Activated B cell treated with CpG ODN at 0.5 μM for 24 hours (primary cell): ENCODE measurements at regions not wholly inside any gene's neighbourhood (a gene's known extent, or its start where the extent isn't known, plus 50 kb on each side); places are given as distances from the start of the nearest gene placed in this dataset.

Experiments
- ATAC-seq: fragments of 200-7000 bp; cut with Tn5 transposase; one replicate; pipeline ENCODE4 v1.10.0; 2021; ENCODE audit warnings: low read depth, mild to moderate bottlenecking, moderate library complexity
- CTCF ChIA-PET: fragments of 350-600 bp; sonication (Branson Sonifier 250); formaldehyde crosslinking; loops from one replicate; lab custom pipeline; 2021; ENCODE audit warnings: antibody characterized with exemption; lab: Charles Lee
- POLR2A ChIA-PET: fragments of 350-600 bp; sonication (Branson Sonifier 250); formaldehyde crosslinking; loops from one replicate; lab custom pipeline; 2021; ENCODE audit warnings: antibody characterized with exemption; lab: Charles Lee
- DNase-seq: peaks from one replicate; pipeline ENCODE4 v3.0.0; 2022
- H3K27ac Mint-ChIP-seq: one replicate; pipeline ENCODE4 v1.8.0; 2020; ENCODE audit warnings: mixed read lengths
- H3K27me3 Mint-ChIP-seq: one replicate; pipeline ENCODE4 v1.8.0; 2021; ENCODE audit warnings: mixed read lengths
- H3K36me3 Mint-ChIP-seq: one replicate; pipeline ENCODE4 v1.8.0; 2021; ENCODE audit warnings: low read depth, mixed read lengths
- H3K4me1 Mint-ChIP-seq: one replicate; pipeline ENCODE4 v1.8.0; 2021; ENCODE audit warnings: mixed read lengths
- H3K4me3 Mint-ChIP-seq: one replicate; pipeline ENCODE4 v1.8.0; 2020; ENCODE audit warnings: mild to moderate bottlenecking, mixed read lengths
- H3K9me3 Mint-ChIP-seq: one replicate; pipeline ENCODE4 v1.8.0; 2020; ENCODE audit warnings: mixed read lengths
- CTCF ChIP-seq: fragments of 200-600 bp; IDR thresholded peaks from one replicate; pipeline ENCODE4 v1.8.0; 2022; ENCODE audit warnings: antibody characterized with exemption, mild to moderate bottlenecking
- intact Hi-C: fragments of 100-400 bp; cut with micrococcal nuclease; formaldehyde crosslinking; loops from one replicate; pipeline ENCODE4 v1.15.1; 2024

GRCh38 chr2:200065477-200065876 is 110.1 kb downstream of the MAIP1 start:
- H3K27ac Mint-ChIP-seq, result no peak overlapping the region
- TF ChIP-seq CTCF, result no peak
- H3K4me1 Mint-ChIP-seq, result no peaks in the 10 kb centered on the region
- CTCF ChIA-PET, result no interaction called here
- peaks cover 7% of the 10 kb centered on the region for H3K27me3 Mint-ChIP-seq
- intact Hi-C loops, result no loop called here
- H3K9me3 Mint-ChIP-seq, result no peaks in the 10 kb centered on the region
- DNase-seq (no peak), ATAC-seq (no peak)
- H3K4me3 Mint-ChIP-seq, result no peak overlapping the region
- H3K36me3 Mint-ChIP-seq, result no peaks in the 10 kb centered on the region
- POLR2A ChIA-PET, result no interaction called here

GRCh38 chr2:200066417-200066816 is 111.0 kb downstream of the MAIP1 start:
- no peak overlapping the region for H3K4me3 Mint-ChIP-seq

GRCh38 chr2:200068642-200069041 is 113.3 kb downstream of the MAIP1 start:
- no peak for ATAC-seq
- POLR2A ChIA-PET, result no interaction called here
- peaks cover 2% of the 10 kb centered on the region for H3K27me3 Mint-ChIP-seq

More at GRCh38 chr2:200066417-200066816, 111.0 kb downstream of the MAIP1 start:
- DNase-seq, result no peak
- TF ChIP-seq CTCF, result no peak
- intact Hi-C loops, result no loop called here
- ATAC-seq, result no peak
- CTCF ChIA-PET, result no interaction called here
- Mint-ChIP-seq H3K4me1 (no peaks in the 10 kb centered on the region), H3K27me3 (peaks cover 7% of the 10 kb centered on the region), H3K36me3 (no peaks in the 10 kb centered on the region), H3K27ac (no peak overlapping the region), H3K9me3 (peaks cover 2% of the 10 kb centered on the region)
- POLR2A ChIA-PET, result no interaction called here

GRCh38 chr2:200077210-200077650 is 121.8 kb downstream of the MAIP1 start:
- Mint-ChIP-seq H3K36me3 (no peaks in the 10 kb centered on the region), H3K27ac (no peak overlapping the region), H3K4me1 (no peaks in the 10 kb centered on the region), H3K9me3 (peaks cover 4% of the 10 kb centered on the region), H3K4me3 (no peak overlapping the region), H3K27me3 (peaks cover 4% of the 10 kb centered on the region)
- intact Hi-C loops, result no loop called here
- ATAC-seq (no peak), DNase-seq (no peak)
- POLR2A ChIA-PET, result no interaction called here
- no peak for TF ChIP-seq CTCF
- CTCF ChIA-PET, result no interaction called here

More at GRCh38 chr2:200068642-200069041, 113.3 kb downstream of the MAIP1 start:
- H3K36me3 Mint-ChIP-seq, result no peaks in the 10 kb centered on the region
- no peak overlapping the region for H3K4me3 Mint-ChIP-seq
- H3K9me3 Mint-ChIP-seq, result peaks cover 12% of the 10 kb centered on the region
- DNase-seq, result no peak
- H3K4me1 Mint-ChIP-seq, result no peaks in the 10 kb centered on the region
- intact Hi-C loops, result no loop called here
- CTCF ChIA-PET, result no interaction called here
- TF ChIP-seq CTCF, result no peak
- H3K27ac Mint-ChIP-seq, result no peak overlapping the region

GRCh38 chr2:200077838-200078237 is 122.5 kb downstream of the MAIP1 start:
- ATAC-seq, result no peak
- no peak overlapping the region for H3K27ac Mint-ChIP-seq

More at GRCh38 chr2:200077838-200078237, 122.5 kb downstream of the MAIP1 start:
- Mint-ChIP-seq H3K27me3 (peaks cover 4% of the 10 kb centered on the region), H3K4me1 (no peaks in the 10 kb centered on the region), H3K4me3 (no peak overlapping the region), H3K36me3 (no peaks in the 10 kb centered on the region), H3K9me3 (peaks cover under 1% of the 10 kb centered on the region)
- no peak for DNase-seq
- ChIA-PET POLR2A (no interaction called here), CTCF (no interaction called here)
- TF ChIP-seq CTCF, result no peak
- intact Hi-C loops, result no loop called here
